ENCODE measurements at regions not wholly inside any gene's neighbourhood (a gene's known extent, or its start where the extent isn't known, plus 50 kb on each side); places are given as distances from the start of the nearest gene placed in this dataset.

DNA sequence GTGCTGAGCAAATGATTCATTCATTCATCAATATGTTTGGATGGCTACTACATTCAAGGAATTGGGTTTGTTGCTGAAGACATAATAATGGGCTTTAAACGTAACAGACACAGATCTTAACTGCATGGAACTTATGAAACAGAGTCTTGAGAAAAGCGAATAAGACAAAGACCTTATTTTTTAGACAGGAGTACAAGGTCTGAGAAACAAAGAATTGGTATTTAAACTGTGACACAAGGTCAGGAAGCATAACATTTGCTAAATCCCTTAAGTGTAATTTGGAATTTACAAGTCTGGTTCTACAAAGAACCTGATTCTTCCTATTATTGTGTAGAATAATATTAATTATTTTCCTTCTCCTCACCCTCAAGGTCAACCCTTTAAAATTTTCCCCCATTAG lies 565.4 kb upstream of the RGS18 start:
- H3K27ac ChIP-seq, result no peak overlapping the region
- TF ChIP-seq ZFX (IDR thresholded peaks at IDR 0.05; ENCODE audit: borderline replicate concordance), result no peak
- TF ChIP-seq, protein P1, sequence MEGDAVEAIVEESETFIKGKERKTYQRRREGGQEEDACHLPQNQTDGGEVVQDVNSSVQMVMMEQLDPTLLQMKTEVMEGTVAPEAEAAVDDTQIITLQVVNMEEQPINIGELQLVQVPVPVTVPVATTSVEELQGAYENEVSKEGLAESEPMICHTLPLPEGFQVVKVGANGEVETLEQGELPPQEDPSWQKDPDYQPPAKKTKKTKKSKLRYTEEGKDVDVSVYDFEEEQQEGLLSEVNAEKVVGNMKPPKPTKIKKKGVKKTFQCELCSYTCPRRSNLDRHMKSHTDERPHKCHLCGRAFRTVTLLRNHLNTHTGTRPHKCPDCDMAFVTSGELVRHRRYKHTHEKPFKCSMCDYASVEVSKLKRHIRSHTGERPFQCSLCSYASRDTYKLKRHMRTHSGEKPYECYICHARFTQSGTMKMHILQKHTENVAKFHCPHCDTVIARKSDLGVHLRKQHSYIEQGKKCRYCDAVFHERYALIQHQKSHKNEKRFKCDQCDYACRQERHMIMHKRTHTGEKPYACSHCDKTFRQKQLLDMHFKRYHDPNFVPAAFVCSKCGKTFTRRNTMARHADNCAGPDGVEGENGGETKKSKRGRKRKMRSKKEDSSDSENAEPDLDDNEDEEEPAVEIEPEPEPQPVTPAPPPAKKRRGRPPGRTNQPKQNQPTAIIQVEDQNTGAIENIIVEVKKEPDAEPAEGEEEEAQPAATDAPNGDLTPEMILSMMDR (IDR thresholded peaks at IDR 0.05), result no peak

DNA sequence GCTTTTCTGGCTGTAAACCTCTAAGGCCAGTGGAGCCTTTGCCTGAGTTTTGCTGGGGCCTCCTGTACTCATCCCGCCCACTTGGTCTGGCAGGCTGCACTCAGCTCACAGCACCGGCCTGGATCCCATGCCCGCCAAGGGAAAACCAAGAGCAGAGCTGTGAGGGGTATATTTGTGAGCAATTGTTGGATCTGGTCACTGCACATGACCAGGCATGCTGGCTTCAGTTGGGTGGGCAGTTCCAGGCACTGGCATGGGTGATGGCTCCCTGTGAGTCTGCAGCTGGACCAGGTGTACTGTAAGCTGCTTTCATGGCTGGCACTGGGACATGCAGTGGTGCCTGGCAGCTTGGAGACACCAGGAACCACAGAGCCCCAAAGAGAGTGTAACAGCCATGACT lies 563.1 kb upstream of the RGS18 start:
- no peak for TF ChIP-seq ZFX (IDR thresholded peaks at IDR 0.05; ENCODE audit: borderline replicate concordance)
- TF ChIP-seq, protein P1 (IDR thresholded peaks at IDR 0.05), result no peak
- H3K27ac ChIP-seq, result no peak overlapping the region

DNA sequence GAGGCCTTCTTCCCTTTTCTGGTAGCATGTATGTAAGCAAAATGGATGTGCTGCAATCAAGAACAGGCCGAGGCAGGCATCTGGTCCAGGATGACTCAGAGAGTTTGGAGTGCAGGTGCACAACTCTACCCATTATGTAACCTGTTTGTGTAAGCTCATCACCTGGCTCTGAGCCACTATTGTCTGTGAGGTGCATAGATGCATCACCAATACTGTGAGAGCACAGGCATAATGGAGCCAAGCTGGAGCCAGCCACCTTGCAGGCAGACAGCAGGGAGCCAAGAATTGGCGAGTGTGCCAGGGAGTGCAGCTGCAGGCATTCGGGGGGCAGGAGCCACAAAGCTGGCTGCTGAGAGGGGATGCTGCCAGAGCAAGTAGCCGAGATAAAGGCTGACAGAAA lies 549.9 kb upstream of the RGS18 start:
- H3K27ac ChIP-seq, result no peak overlapping the region
- TF ChIP-seq, protein P1 (IDR thresholded peaks at IDR 0.05), result no peak
- no peak for TF ChIP-seq ZFX (IDR thresholded peaks at IDR 0.05; ENCODE audit: borderline replicate concordance)

DNA sequence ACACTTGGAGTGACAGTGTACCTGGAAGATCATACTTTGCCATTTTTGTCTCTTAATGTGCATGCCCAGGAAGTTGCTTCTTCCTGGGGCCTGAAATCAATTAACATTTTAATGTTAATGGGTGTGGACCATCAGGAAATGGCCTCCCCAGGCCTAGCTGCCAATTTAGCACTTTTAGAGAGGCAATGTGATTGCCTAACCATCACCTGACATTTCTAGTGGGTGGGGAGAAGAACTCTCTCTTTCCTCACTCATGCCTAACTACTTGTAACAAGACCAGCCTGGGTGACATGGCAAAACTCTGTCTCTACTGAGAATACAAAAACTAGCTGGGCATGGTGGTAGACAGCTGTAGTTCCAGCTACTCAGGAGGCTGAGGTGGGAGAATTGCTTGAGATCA lies 549.0 kb upstream of the RGS18 start:
- TF ChIP-seq, protein P1 (IDR thresholded peaks at IDR 0.05), result no peak
- no peak for TF ChIP-seq ZFX (IDR thresholded peaks at IDR 0.05; ENCODE audit: borderline replicate concordance)
- H3K27ac ChIP-seq, result no peak overlapping the region

DNA sequence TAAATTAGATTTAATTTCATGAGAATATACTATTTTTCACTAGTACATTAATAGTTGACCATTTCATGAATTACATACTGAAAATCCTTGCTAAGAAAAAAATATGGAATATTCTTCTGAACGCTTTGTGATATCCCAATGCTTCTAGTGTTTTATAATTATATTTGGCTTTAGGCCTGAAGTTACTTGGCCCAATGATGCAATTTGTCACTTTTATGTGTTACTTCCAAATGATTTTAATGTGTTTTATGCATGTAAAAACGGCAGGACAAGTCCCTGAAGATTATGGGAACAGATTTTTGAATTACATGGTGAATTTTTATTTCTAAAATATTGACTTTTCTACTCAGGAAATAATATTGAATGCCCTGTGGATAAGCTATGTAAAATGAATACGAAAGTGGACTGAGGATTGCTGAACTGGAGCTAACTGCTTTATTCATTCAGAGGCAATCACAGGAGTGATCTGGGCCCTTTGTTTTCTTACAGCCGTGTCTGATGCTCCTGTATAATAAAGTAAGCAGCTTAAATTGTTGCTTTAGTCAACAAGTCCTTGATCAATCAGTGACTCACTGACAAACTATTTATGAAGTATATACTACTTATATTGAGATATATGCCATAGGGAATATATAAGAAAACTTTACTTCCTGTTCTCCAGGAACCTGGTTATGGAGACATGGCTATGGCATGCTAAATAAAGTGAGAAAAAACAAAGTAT lies 543.0 kb upstream of the RGS18 start:
- H3K27ac ChIP-seq, result no peak overlapping the region

DNA sequence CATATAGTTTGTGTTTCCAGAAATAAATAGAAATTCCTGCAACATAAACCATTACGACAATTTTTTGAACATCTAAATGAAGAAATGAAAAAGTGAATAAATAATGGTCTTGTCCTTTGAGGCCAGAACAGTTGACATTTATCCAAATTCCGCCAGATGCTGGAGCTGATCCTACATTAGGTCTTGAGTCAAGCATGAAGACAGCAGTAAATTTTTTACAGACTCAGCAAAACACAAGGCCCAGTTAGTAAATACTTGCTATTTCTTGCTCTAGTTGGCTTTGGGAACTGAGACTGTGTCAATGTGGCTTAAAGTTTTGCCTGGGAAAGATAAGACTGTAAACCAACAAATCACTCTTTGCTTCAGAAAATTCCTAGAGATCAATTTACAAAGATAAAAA lies 540.1 kb upstream of the RGS18 start:
- TF ChIP-seq, protein P1 (IDR thresholded peaks at IDR 0.05), result no peak
- TF ChIP-seq ZFX (IDR thresholded peaks at IDR 0.05; ENCODE audit: borderline replicate concordance), result no peak
- no peak overlapping the region for H3K27ac ChIP-seq

More for the DNA sequence above, 543.0 kb upstream of the RGS18 start:
- TF ChIP-seq, protein P1 (IDR thresholded peaks at IDR 0.05), result no peak
- TF ChIP-seq ZFX (IDR thresholded peaks at IDR 0.05; ENCODE audit: borderline replicate concordance), result no peak

DNA sequence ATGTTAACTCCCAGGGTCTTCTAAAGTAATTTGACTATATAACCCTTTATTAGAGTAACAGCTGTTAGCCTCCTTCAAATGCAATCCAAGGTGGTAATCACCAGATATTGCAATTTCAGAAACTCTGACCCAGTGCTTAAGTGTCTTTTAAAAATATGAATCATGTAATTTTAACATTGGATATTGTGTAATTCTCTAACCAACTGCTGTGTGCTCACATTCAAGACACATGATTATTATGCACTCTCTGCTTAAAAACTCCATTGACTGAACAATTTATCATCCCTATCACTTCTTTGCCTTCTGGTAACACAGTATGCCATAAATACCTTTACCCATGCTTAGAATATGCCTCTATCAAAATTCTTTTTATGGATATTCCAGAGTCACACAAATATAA lies 537.4 kb upstream of the RGS18 start:
- no peak overlapping the region for H3K27ac ChIP-seq
- TF ChIP-seq, protein P1 (IDR thresholded peaks at IDR 0.05), result no peak
- no peak for TF ChIP-seq ZFX (IDR thresholded peaks at IDR 0.05; ENCODE audit: borderline replicate concordance)

Measured in 22Rv1 (cell line).